ENCODE measurements at regions not wholly inside any gene's neighbourhood (a gene's known extent, or its start where the extent isn't known, plus 50 kb on each side); places are given as distances from the start of the nearest gene placed in this dataset.

- FAIRE-seq: no peak
Measured at GRCh38 chrX:129077424-129078170, 445.7 kb downstream of the SMARCA1 start.

DNA sequence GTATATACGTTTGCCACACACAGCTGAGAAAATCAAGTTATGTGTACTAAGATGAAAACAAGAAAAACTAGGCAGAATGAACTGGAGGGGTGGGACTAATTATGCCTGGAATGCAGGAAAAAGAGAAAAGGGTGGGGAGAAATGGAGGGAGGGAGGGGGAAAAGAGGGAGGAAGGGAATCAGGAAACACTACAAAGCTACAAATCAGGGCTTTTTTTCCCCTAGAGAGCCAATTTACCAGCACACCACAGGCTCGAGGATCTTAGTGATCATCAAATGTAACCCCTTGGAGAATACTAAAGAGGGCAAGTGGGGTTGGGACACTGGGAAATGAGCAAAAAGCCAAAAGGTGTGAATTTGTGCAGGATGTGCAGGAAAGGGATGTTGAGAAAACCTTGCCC lies 451.9 kb downstream of the SMARCA1 start:
- no peak for FAIRE-seq

DNA sequence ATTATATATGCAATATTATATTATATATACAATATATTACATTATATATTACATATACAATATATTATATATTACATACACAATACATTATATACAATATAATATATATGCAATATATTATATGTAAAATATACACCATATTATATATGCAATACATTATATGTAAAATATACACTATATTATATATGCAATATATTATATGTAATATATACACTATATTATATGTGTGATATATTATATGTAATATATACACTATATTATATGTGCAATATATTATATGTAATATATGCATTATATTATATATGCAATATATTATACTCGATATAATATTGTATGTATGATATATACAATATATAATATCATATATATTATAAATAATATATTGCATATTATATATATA lies 457.4 kb downstream of the SMARCA1 start:
- FAIRE-seq: peak; percentile 99

DNA sequence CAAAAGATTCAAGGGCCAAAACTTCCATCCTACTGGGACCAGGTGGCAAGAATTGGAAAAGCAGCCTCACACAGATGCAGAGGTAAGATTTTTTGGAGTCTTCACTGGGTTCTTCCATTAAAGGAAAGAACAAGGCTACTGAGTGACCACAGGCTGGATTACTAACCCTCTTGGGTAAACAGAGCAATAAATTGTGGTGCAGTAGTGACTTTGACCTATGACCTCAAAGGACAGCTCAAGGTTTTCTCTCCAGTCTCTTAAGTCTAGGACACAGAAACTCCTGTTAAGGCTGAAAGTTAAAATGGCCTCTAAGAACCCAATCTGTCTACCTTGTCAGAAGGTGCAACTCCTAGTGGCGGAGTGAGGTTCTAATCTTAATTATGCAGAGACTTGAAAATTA lies 464.9 kb downstream of the SMARCA1 start:
- no peak for FAIRE-seq

DNA sequence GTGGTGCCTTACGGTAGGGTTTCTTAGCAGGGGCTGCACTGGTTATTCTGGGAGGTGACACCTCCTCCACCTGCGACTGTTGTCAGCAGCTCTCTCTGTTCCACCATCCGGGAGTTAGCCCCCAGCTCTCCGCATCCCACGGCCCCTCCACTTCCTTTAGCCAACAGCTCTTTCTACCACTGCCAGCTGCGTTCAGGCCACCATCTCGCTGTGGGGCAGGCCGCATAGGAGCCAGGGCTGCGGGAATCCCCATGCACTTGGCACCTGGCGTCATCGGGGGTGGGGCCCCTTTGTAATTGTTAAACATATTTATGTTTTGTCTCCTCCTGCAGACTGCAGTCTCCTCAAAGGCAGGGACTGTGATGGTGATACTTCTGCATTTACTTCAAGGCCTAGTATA lies 480.2 kb downstream of the SMARCA1 start:
- FAIRE-seq: no peak

DNA sequence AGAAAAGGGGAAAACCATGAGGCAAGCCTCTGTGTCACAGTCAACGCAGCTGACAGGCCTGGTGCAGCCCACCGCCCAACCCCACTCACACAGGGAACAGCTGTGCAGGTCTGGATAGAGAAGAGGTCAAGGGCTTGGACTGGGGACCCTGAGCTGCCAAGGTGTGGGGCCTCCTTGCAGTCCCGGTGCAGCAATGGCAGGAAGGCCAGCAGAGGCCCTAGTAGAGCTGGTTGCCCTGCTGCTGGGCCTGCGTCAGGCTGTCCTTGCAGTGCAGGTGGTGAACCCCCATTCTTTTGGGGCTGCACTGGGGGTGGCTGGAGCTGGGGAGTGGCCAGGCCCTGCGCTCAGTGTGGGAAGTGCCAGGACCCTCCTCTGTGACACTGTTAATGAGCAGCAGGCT lies 482.0 kb downstream of the SMARCA1 start:
- no peak for FAIRE-seq

- no peak for FAIRE-seq
Measured at GRCh38 chrX:129040124-129040523, 483.2 kb downstream of the SMARCA1 start.

DNA sequence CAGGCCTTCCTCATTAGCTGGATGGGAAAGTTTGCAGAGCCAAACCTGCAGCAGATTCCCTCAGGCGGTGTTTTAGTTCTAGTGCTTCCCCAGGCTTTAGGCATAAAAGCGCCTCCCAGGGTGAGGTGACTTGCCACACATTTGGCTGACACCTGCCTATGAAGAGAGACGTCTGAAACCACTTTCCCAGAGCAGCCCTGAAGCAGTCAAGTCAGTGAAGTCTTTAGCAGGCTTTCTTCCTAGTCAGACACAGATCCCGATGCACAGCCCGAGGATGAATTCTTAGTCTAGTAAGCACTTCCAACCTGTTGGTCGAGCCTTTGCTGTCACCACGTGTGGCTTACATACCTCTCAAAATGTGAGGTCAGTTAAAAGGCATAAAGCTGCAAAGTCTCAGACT lies 484.1 kb downstream of the SMARCA1 start:
- FAIRE-seq: no peak

DNA sequence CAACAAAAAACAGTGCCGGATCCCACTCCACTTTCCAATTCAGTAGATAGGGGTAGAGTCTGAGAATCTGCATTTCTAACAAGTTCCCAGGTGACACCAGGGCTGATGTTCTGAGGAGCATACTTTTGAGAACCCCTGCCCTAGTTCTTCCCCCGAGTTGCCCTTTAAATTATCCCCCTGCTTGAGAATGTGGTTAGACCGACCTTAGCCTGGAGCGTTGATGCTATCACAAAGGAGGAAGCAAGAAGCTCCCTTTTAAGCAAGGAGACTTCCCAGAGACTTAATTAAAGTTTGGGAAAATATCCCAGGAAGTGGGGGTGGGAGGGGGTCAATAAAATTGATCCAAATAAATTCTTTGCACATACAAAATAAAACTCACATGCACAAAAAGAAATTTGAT lies 485.9 kb downstream of the SMARCA1 start:
- FAIRE-seq: no peak

DNA sequence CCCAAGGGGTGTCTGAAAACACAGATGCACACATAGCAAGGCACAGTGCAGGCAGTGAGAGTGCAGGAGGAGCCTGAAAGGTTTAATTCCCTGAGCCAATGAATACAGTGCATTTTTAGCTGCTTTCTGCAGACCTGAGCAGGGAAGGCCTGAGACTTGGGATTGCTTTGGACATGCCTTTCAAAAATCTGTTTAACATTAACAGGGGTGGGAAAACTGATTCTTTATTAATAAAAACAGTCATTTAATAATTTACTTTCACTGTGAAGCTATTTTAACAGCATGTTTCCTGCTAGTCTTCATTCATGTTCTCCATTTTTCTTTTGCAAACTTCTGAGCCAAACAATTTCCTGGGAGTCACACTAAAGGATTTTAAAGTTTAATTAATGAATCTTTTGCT lies 488.1 kb downstream of the SMARCA1 start:
- FAIRE-seq: no peak

DNA sequence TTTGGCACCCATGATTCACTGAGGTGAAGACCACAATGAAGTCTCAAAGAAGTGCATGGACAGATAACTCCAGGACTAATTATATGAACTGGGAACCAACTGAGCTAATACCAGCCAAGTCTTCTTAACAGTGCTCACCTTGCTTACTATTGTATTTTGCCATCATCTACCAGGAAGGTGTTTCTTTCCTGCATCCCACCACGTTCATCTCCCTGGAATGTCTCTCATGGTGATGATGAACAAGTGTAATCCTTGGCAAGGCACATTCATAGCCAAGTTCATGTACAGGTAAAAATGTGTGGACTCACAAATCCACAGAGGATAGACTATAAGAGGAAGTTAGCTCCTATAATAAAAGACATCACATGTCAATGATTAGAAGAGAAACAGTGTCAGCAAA lies 489.1 kb downstream of the SMARCA1 start:
- no peak for FAIRE-seq

DNA sequence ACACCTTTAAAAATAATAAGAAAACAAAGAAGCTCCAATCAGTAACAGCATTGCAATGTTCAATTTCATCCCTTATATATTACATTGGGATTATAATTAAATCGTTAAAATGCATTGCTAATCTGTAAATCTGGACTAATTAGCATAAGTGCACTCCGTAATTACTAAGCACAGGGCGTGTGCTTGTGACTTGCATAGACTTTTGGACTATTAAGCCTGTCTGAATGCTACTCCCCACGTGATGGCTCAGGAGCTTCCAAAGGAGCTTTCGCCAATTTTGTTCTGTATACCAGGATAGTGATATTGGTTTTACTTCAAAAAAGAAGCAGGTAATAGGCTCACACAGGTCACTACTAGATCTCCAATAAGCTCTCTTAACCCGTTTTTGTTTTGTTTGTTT lies 497.1 kb downstream of the SMARCA1 start:
- FAIRE-seq: no peak

DNA sequence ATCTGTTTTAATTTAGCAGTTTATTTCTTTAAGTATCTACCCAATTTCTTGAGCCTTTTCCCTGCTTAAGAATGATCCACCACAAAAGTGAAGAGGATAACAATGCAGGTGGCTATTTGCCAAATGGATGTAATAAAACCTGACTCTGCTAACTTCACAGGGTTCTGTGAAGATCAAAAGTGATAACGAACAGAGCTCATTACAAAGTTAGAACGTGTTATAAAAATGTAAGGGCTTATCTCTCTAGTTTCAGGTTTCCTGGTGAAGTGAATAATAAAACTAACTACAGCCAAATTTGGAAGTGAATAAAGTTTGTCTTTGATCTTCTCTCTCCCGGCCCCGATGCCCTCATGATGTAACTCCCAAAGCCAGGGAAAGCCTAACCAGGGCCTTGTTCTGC lies 497.9 kb downstream of the SMARCA1 start:
- no peak for FAIRE-seq

- FAIRE-seq: no peak
Measured at GRCh38 chrX:129019412-129019811, 503.9 kb downstream of the SMARCA1 start.

DNA sequence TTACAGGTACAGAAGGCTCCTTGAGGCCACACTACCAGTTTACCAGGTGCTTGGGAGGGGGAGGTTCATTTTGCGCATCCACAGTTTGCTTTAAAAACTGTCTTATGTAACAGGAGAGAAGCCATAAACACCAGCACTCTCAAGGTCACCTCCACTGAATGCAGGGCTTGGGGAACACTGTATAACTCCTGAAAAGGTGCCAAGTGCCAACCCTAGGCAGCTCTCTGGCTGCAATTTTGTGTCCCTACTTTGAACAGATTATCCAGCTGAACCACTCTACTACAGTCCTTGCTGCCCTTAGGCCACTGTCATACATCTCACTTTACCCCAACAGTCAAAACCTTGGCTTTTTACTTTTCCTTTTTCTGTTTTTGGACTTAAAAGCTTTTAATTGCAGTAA lies 507.9 kb downstream of the SMARCA1 start:
- no peak for FAIRE-seq

DNA sequence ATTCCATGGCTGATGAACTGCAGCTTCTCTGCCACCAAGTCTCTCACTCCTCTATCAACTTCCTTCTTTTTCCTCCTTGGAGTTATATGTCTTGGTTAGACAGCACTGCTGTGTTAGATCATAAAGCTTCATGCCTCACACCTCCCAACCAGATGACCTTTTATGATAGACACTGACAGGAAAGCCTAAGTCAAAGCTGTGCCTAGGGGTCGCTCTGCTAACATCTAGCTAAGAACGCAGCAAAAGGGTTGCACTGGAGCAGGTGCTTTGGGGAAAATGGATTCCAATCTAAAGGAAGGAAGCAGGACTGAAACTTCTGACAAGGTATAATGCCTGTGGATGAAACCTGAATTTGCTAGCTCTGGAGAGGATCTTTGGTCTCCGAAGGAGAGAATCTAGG lies 509.7 kb downstream of the SMARCA1 start:
- FAIRE-seq: no peak

- FAIRE-seq: no peak
Measured at GRCh38 chrX:129007631-129008030, 515.7 kb downstream of the SMARCA1 start.

- FAIRE-seq: no peak
Measured at GRCh38 chrX:129006491-129006890, 516.8 kb downstream of the SMARCA1 start.

- FAIRE-seq: no peak
Measured at GRCh38 chrX:129000797-129001196, 522.5 kb downstream of the SMARCA1 start.

GRCh38 chrX:129000018-129000417 lies 523.3 kb downstream of the SMARCA1 start:
- FAIRE-seq: no peak

DNA sequence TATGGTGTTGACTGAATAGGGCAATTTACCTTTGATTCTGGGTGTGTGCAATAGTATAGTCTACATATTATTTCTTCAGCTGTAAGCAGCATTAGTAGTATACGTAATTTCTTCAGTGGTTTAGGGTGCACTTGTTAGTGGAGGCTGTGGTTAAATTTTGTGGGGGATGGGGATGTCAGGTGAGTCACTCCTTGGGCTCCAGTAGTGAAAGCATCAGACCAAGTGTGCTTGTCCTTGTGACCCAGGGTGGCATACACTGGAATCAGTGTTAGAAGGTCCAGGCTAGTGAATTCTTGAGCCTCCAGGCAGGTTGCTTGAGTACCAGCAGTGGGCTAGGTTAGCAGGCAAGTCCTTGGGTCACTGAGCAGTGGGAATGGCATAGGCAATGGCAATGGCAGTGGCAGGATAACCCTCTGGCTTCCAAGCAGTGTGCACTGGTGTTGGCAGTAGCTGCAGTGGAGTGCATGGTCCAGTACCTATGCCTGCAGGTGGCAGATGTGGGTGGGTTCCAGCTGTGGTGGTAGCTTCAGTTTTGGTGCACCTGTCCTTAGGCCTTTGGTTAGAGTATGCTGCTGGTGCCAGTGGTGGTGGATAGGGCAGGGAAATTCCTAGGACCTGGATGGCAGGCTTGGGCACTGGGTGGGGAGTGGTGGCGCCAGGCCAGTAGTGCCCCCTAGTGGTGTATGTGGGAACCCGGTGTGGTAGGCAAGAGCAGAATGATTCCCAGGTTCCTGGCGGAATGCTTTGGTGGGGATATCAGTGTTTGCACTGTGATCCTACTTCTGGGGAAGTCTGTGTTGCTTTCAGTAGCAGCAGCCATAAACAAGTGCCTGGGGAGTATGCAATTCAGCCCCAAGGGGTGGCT lies 531.0 kb downstream of the SMARCA1 start:
- no peak for FAIRE-seq

GRCh38 chrX:128975745-128976144 lies 547.5 kb downstream of the SMARCA1 start:
- no peak for FAIRE-seq

DNA sequence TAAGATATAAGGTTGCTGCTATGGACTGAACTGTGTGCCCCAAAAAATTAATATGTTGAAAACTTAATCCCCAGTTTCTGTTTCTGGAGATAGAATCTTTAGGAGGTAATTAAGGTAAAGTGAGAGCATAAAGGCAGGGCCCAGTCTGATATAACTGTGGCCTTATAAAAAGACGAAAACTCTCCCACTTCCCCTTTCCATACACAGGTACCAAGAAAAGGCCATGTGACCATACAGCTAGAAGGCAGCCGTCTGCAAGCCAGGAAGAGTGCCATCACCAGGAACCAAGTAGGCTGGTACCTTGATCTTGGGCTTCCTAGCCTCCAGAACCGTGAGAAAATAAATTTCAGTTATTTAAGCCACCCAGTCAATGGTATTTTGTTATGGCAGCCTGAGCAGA lies 550.3 kb downstream of the SMARCA1 start:
- FAIRE-seq: no peak

DNA sequence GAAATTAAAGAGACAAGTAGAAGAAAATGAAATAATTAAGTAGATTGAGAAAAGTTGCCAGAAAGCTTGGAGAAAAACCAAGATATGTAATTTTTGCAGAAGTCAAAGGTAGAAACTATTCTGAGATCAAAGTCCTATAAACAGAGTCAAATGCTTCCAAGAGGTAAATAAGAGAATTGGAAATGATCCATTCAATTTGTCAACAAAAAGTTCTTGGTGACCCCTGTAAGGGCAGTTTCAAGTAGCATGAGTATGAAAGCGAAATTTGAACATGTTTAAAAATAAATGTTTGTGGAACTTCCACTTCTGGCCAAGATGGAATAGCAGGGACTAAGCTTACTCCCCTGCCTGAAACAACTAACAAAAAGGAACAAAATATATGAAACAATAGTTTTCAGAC lies 562.0 kb downstream of the SMARCA1 start:
- peak; percentile 5 for FAIRE-seq

All from colon (tissue), 2 donors.